ENCODE measurements at regions not wholly inside any gene's neighbourhood (a gene's known extent, or its start where the extent isn't known, plus 50 kb on each side); places are given as distances from the start of the nearest gene placed in this dataset.
"Not testable (repeated sequence)": the region's sequence is repeated elsewhere in the genome, so short reads cannot be mapped to it uniquely, and the experiment has no call there.

DNA sequence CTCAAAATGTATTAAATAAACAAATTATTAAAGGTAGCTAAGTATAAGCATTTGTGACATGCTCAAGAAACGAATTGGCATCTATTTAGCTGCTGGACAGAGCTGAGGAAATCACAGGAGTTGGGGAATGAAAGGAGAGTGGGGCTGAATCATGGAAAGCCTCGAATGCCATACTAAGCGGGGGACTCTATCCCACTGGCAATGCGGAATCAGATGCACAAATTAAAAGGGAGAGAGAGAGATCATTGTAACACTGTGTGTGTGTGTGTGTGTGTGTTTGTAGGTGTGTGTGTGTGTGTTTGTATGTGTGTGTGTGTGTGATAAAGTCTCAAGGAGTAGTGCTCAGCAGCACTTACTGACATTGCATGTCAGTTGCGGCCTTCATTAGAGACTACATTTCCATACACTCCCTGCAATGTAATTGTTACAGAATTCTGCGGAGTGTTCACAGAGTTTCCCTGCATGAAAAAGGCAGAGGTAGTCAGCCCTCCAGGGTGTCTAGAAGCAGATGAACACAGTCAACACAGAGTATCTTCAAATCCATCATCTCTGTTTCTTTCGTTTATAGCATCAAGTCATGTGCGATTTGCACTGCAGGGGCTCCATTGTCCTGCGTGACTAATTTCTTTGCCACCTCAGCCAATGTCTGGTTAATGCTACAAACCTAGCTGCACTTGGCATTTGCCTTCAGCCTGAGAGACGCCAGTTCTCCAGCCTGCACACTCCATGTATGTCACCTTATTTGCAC lies 111.7 kb upstream of the CYRIA start:
- DNase-seq = no peak

DNA sequence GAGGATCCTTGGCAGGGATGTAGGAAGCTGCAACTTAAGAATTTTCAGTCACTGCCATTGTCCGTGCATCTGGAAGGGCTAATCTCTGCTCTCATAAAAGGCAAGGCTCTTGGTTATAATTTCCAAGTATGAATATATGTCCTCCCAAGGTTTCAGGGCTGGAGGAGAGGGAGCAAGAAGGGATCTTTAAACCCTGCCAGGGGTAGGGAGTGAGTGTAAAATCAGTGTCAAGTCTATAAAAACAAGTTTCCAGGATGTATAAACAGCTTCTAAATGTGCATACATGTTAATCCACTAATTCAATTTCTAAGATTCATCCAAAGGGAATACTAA lies 110.2 kb upstream of the CYRIA start:
- DNase-seq = no peak

DNA sequence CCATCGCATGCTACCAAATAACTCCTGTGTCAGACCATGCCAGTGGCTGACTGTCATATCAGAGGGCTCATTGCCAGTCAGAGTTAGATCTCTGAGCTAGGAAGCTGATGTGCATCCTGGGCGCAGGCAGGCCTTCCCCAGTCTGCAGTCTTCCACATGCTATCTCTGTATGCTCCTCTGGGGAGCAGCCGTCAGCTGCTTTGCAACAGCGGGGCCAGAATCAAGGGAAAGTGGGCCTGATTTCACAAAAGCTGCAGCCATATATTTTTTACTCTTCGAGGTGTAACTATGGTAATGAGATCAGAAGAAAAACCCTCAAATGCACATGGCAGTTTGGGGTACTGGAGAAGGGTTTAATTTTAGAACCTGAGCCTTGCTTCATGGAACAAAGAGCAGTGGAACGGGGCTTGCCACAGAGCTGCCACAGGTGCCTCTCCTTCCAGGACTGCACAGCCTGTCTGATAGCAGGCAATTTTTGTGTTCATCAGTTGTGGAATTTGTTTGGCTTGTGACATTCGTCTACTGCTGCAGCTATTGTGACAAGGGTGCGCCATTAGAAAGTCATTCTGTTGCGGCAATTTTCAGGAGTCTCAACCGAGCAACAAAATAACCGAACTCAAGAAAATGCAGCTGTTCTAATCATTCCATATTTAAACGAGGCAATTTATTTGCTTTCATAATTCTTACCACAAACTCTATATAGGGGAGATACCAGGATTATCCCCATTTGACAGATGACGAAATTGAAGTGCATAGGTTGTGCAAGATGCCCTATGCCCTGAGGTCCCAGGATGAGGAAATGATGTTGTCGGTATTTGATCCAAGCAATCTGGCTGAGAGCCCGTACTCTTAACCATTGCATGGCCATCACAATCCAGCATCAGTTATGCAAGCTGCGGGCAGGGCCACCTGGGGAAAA lies 109.6 kb upstream of the CYRIA start:
- no peak for DNase-seq

DNA sequence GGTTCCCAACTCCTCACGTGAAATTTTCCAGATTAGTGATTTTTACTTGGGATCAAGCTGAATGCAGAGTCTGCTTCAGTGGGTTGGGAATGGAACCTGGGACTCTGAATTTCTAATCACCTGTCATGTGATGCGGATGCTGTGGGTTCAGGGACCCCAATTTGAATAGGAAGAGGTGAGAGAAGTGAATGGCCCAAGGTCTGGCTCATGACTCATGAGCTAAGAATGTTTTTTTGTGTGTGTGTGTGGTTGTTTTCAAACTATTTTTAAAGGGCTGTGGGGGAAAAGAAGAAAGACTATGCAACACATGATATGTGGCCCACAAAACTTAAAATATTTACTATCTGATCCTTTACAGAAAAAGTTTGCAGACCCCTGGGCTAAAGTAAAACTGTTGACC lies 108.5 kb upstream of the CYRIA start:
- DNase-seq = no peak

DNA sequence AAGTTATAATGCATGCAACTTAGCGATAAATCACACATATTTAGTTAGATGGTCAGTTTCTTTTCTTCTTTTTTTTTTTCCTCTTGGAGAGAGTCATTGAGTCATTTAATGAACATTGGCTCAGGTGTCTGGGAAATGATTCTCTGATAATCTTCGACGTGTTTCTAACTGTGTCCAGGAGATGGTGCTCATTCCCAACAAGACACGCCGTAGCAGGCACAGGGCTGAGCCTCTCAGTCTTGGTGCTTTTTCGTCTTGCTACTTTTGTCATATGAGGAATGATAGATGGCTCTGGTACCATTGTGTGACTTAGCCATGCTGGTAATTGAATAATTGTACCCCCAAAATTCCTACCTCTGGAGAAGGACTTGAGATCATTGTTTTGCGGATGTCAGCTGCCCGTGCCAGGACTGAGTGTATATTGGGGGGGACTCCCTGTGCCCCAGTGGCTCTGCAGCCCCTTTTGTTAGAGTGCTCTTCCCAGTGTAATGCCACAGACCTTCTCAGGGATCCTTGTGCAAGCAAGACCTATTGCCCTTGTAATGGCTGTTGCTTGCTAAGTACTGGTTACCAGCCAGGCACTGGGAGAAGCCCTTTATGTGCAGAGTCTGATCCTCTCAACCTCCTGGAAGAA lies 107.6 kb upstream of the CYRIA start:
- DNase-seq = peak; percentile 39

DNA sequence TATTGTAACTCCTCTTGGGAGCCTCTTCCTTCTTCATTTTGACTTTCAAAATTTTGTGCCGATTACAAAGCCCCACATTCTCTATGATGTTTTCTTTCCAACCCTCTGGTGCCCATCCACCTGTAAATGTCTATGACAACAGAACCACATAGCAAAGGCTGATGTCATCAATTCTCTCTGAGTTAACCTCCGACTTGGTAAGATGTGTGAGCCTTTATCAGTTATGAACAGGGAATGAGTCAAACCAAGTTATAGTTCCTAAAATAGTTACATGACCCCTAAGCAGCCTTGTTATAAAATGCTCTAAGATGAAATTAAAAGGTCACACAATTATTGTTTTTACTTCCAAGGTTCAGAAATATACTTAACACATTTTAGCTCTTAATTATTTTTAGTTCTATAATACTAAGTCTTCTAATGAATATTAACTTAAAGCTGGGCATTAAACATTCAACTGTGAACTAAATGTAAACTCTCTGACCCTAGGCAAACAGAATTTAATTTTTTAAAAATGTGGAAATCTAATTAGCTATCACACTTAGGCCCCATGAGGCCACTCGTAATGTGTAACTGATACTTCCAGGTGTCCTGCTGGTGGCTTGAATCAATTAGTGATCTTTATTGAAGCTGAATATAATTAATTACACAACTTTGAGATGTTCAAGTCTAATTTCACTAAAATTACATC lies 102.3 kb upstream of the CYRIA start:
- DNase-seq = no peak

DNA sequence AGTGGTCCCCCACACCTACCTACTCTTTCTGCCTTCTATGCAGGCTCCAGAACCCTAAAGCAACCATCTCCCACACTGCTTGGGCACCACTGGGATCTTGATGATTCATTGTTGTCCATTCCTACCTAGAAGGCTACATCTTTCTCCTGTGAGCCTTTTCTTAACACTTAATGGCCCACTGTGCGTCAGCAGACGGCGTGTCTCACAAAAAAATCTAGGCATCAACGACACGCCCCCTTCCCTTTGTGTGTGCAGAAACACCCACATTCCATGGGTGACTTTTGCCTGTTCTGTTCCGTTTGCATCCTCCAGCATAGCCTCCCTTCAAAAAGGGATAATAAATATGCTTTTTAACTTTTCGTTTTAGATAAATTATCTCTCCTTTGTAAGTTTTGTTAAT lies 99.7 kb upstream of the CYRIA start:
- no peak for DNase-seq

DNA sequence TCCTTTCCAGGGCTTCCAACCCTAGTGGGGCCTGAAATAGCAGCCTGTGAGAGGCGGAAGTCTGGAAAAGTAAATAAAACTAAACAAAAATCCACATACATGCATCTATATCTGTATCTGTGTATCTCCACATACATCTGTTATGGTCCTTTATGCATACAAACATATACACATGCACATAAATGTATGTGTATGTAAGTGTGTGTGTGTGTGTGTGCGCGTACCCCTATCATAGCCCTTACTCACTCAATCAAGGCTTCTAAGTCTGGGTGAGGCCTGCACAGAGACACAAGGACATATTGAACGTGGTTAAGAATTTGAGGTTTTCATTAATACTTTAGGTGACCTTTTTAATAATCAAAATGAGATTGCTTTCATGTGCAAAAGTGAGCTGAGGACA lies 98.9 kb upstream of the CYRIA start:
- no peak for DNase-seq

DNA sequence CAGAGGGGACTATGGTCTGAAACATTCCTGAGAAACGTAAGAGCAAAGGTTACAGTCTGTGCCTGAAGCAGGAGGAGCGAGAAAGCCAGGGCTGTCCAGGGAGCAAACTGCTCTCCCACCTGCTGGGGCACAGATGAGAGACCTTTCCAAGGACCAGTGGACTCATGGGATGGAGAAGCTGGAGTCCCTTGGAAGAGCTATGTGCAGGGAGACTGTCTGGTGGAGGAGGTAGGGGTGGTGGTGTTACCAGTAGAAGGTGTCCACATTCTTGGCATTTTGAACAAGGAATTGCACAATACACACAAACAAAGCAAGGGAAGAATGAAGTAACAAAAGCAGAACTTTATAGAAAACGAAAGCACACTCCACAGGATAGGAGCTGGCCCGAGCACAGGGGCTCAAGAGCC lies 97.9 kb upstream of the CYRIA start:
- no peak for DNase-seq

DNA sequence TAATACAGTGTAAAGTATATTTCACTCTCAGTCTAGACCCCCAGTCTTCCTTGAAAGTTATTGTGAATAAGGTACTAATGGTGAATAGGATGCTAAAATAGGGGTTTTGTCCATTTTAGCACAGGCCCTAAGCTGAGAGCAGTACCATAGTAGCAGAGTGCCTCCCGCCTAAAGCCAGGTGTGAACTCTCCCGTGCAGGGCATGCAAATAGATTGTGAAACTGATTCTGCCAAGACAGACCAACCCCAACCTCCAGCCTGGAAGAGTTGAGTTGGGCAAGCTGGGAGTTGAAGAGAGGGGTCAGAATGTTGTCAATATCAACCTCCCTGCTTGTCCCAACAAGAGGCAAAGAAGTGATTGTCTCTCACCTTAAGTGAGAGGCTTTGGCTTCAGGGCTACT lies 97.4 kb upstream of the CYRIA start:
- DNase-seq = no peak

DNA sequence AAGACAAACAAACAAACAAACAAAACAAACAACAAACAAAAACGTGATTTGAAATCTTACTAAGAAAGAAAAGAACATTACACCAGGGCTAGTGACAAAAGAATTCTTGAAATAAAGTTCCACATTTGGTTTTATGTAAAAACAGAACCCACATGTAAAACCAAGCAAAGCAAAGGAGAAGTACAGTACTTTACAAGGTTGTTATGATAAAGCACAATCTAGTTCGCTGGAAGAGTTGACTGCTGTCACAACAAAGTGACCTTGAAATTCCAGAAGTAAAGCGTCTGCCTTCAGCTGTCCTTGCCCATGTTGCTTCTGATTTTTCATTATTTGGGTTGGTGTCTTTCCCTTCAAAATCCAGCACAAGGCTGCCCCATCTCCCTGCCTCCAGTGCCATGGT lies 94.8 kb upstream of the CYRIA start:
- no peak for DNase-seq

DNA sequence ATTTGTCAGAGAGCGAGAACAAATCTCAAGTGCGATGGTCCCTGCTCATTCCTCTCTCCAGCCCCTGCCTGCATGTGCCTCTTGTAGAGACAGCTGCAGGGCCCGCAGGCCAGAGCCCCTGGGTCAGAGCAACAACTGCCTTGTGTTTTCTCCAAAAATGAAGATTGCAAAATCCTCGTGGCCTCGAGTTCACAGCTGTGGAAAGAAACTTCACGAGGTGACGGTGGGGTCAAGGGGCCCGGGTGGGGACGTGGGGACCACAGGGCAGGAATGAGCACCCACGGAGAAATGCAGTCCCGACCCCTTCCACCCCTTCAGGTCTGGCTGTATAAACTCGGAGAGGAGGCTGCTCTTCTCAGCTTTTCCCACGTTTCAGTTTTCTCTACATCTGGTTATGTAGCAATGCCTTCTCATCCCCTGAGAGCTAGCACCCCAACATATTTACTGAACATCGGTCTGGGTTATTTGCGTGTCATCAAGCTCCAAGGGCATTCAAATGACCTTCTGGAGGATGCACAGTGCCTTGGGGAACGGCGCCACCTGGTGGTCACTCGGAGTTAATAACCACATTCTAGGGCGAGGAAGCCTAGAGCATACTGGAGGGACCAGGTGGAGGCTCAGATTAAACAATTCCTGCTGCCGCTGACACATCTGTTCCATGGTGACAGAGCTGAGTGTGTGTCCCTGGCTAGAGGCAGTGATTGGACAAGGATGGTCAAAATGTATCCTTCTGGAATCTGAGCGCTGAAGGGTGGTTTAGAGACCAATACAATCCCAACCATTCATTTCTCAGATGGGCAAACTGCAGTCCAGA lies 91.4 kb upstream of the CYRIA start:
- peak; percentile 74 for DNase-seq

DNA sequence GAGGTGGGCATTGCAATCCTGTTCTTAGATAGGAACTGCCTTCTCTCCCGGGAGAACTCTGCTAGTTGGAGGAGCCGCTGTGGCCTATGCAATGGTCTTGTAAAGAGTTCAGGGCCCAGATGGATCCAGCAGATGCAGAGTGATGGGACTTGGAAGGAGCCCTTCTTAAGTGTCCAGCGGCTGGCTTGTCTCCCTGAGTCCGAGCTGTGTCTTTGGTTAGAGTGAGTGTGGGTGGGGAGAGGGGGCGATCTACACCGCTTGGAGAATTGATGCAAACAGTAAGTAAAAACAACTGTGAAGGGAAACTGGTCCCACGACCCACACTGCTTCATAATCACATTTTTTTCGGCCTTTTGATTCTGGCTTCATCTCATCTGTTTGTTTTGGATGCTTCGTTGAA lies 89.8 kb upstream of the CYRIA start:
- DNase-seq = no peak

DNA sequence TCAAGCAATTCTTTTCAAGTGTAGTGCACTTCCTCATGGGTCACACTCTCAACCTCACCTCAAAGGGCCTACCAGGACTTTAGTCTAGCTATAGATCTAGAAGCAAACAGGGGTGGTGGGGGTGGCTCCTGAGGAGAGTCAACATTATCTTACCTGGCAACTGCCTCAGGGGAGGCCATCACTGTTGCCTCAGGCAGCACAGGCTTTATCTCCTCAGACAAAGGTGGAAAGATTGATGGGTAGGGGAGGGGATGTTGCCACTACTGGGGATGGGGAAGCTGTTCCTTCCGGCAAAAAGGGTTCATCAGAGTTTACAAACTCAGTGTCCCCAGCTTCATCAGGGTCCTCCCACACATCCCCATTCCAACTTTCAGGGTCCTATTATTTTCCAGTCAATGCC lies 87.4 kb upstream of the CYRIA start:
- DNase-seq = not testable (repeated sequence)

DNA sequence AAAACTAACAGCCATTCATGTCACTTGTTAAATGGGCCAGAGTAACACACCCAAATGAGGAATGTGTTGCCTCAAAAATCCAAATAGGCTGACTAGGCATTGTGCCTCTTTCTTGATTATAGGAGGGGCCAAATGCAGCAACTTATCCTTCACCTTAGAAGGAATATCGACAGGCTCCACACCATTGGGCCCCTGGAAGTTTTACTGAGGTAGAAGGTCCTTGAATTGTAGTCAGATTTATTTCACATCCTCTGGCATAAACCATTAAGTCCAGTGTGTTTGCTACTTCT lies 85.2 kb upstream of the CYRIA start:
- DNase-seq = not testable (repeated sequence)

DNA sequence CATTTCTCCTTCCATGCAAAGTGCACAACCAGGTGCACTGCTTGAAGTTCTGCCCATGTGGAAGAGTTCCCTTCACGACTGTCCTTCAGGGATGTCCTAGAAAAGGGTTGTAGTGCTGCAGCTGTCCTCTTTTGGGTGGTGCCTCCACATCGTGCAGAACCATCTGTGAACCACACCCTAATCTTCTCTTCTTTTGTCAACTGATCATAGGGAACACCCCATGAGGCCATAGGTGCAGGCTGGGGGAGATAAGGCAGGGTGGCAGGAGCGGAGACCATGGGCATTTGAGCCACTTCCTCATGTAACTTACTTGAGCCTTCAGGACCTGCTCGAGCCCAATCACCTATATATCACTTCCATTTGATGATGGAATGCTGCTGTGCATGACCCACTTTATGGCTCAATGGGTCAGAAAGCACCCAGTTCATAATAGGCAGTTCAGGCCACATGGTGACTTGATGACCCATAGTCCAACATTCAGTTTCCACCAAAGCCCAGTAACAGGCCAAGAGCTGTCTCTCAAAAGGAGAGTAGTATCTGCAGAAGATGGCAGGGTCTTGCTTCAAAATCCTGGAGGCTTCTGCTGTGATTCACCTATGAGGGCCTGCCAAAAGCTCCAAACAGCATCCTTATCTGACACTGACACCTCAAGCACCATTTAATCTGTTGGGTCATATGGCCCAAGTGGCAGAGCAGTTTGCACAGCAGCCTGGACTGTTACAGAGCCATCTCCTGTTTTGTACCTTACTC lies 84.7 kb upstream of the CYRIA start:
- no peak for DNase-seq

DNA sequence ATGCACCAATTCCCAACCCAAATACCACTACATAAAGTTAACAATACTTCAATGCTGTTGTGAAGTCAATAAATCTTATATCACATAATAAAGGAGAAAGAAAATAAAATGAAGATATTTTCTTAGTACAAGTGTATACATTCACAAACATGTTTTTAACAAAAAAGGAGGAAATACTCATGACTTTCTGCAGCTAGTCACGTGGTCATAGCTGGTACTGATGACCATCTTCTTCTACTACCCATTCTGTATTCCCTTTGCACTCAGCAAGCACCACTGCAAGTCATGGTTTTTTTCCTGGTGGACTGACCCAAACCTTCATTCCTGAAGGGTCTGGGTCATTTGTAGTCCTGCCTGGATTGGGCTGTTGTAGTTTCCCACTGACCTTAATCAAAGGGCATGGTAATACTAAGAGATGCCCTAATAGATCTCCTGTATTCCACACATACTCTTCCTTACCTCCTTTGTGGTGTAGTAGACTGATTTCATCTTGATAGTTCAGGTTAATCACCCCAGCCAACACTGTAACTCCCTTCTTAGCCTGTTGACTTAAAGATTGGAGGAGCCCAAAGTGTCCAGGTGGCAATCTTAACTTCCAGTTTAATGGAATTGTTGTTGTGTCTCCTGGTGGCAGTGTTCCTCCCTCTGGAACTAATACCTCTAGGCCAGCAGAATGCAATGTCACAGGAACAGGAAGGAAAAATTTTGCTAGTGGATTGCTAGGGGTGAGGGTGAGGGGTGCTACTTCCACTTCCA lies 83.1 kb upstream of the CYRIA start:
- not testable (repeated sequence) for DNase-seq

DNA sequence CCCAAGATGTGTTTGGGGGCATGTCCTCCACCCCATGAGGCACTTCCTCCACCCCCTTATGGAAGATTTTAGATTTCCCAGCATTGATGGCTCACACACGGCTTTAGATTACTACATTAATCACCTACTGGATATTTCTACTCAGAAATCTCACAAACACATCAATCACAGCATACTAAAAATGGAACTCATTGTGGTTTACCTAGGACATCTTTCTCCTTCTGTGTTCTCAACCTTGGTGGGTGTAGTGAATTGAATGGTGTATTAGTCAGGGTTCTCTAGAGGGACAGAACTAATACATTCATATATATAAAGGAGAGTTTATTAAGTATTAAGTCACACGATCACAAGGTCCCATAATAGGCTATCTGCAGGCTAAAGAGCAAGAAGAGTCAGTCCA lies 82.1 kb upstream of the CYRIA start:
- DNase-seq = peak; percentile 56

DNA sequence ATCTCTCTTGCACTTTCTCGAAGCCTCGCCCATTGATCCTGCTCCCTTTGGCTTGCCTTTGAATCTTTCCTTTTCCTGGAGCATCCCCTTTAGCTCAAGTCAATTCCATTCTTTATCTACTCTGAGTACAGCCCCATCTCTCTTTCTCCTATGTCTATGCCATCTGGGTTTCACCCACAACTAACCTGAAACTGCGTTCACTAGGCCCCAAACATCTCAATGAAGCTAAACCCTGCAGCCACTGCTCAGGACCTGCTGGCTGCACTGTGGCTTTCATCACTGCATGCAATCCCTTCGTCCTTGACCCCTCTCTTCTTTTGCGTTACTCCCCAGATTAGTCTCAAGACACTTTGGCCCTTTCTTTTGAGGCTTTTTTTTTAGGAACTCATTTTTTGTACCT lies 81.6 kb upstream of the CYRIA start:
- peak; percentile 31 for DNase-seq

DNA sequence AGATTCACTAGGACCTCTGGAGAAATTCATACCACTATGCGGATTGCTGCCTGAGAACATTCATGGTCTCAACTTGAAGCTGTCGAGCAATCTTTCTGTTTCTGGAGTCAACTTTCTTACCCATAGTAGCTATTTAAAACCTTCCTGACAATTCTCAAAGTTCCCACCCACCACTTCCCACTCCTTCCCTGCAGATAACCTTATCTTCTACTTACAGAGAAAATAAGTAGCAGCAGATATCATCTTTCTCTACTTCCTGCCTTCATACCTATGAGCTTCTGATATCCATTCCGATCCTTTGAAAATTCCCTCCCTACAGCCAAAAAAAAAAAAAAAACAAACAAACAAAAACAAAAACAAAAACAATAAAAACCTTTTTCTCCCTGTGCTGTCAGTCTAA lies 81.2 kb upstream of the CYRIA start:
- DNase-seq = no peak

DNA sequence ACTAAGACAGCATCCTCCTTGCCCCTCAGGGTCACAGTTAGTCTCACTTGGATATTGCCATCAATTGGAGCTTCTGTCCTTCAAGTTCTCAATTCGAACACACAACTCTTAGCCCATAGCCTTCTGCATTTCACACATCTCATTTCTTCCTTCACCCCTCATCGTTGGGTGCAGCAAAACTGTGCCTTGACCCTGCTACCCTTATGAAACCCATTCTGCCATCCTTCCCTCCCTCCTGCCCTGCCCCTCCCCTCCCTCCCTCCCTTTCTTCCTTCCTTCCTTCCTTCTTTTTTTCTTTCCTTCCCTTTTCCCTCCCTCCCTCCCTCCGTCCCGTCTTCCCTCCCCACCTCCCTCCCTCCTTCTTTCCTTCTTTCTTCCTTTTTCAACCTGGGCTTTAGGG lies 80.7 kb upstream of the CYRIA start:
- no peak for DNase-seq
